HepG2 (cell line): ENCODE measurements at regions not wholly inside any gene's neighbourhood (a gene's known extent, or its start where the extent isn't known, plus 50 kb on each side); places are given as distances from the start of the nearest gene placed in this dataset.

Experiments
- ONECUT2 ChIP-seq: sonication (generic); formaldehyde crosslinking; IDR thresholded peaks from 2 replicates; pipeline ENCODE4 v1.4.0; 2020; ENCODE audit warnings: missing genetic modification reagents
- SALL2 ChIP-seq: sonication (generic); formaldehyde crosslinking; IDR thresholded peaks from 2 replicates; pipeline ENCODE4 v1.8.1; 2023; ENCODE audit warnings: mild to moderate bottlenecking, missing genetic modification reagents, inconsistent platforms
- ZNF24 ChIP-seq: fragments of 450-650 bp; IDR thresholded peaks from 2 replicates; pipeline ENCODE4 v1.6.1; 2017; ENCODE audit warnings: antibody characterized with exemption, mild to moderate bottlenecking
- ZNF747 ChIP-seq: sonication (generic); formaldehyde crosslinking; IDR thresholded peaks from 2 replicates; pipeline ENCODE4 v1.8.1; 2023; ENCODE audit warnings: missing genetic modification reagents, mild to moderate bottlenecking, borderline replicate concordance
- TF ChIP-seq, protein P1 (sequence below): sonication (generic); formaldehyde crosslinking; IDR thresholded peaks from 2 replicates; pipeline ENCODE4 v1.5.1; 2020; ENCODE audit warnings: mild to moderate bottlenecking, missing genetic modification reagents
- TF ChIP-seq, protein P2 (sequence below): sonication (generic); formaldehyde crosslinking; IDR thresholded peaks from 2 replicates; pipeline ENCODE4 v1.4.0; 2020; ENCODE audit warnings: missing genetic modification reagents
- TF ChIP-seq, protein P3 (sequence below): sonication (generic); formaldehyde crosslinking; IDR thresholded peaks from 2 replicates; pipeline ENCODE4 v1.4.0; 2020; ENCODE audit warnings: mild to moderate bottlenecking, missing genetic modification reagents, borderline replicate concordance
- TF ChIP-seq, protein P4 (sequence below): sonication (generic); formaldehyde crosslinking; IDR thresholded peaks from 2 replicates; pipeline ENCODE4 v1.4.0; 2020; ENCODE audit warnings: missing genetic modification reagents
- TF ChIP-seq, protein P5 (sequence below): sonication (generic); formaldehyde crosslinking; IDR thresholded peaks from 2 replicates; pipeline ENCODE4 v1.4.0; 2020; ENCODE audit warnings: missing genetic modification reagents; ENCODE audit errors: not compliant biosample characterization
- TF ChIP-seq, protein P6 (sequence below): sonication (generic); formaldehyde crosslinking; IDR thresholded peaks from 2 replicates; pipeline ENCODE4 v1.9.0; 2021; ENCODE audit warnings: mild to moderate bottlenecking, missing genetic modification reagents

DNA sequence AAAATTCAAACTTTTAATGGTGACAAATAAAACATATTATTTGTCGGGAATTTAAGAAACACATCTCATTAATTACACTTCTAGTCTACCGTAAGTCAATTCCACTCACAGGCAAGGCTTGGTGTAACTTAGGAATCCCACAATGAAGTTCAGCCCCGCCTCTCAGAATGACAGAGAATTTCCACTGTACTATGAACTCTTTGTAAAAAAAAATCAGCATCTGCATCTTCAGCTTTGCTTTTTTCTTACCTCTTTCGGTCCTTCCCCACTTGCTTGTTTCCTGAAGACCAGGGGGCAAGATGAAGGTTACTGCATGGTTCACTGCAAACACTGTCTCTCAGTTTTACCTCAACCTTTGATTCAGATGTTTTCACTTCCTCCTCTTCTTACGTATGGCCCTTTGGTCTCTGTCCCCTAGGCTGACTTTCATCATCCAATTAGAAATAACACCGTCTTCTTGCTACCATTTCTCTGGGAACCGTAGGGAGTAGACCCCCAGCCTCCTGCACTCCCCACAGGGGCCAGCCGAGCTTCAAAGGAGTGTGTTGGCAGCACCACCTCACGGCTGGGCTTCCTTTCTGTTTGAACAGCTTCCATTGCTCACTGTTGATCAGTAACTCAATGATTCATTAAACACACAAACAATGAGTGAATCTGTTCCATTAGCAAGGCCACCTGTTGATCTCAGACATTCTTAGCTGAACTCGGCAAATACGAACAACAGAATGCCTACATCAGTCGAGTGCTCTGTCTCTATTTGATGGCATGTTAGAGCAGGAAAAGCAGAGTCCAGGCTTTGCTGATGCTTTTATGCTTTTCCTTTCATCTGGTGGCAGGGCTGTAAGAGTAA lies 343.0 kb downstream of the BMP4 start (continued):
- TF ChIP-seq, protein P1, sequence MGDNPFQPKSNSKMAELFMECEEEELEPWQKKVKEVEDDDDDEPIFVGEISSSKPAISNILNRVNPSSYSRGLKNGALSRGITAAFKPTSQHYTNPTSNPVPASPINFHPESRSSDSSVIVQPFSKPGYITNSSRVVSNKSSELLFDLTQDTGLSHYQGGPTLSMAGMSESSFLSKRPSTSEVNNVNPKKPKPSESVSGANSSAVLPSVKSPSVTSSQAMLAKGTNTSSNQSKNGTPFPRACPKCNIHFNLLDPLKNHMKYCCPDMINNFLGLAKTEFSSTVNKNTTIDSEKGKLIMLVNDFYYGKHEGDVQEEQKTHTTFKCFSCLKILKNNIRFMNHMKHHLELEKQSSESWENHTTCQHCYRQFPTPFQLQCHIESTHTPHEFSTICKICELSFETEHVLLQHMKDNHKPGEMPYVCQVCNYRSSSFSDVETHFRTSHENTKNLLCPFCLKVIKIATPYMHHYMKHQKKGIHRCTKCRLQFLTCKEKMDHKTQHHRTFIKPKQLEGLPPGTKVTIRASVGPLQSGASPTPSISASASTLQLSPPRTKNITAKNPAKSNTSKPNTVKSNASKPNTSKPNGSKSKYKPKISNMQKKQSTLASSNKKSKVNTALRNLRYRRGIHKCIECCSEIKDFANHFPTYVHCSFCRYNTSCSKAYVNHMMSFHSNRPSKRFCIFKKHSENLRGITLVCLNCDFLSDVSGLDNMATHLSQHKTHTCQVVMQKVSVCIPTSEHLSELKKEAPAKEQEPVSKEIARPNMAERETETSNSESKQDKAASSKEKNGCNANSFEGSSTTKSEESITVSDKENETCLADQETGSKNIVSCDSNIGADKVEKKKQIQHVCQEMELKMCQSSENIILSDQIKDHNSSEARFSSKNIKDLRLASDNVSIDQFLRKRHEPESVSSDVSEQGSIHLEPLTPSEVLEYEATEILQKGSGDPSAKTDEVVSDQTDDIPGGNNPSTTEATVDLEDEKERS = peak; percentile 76
- TF ChIP-seq, protein P2, sequence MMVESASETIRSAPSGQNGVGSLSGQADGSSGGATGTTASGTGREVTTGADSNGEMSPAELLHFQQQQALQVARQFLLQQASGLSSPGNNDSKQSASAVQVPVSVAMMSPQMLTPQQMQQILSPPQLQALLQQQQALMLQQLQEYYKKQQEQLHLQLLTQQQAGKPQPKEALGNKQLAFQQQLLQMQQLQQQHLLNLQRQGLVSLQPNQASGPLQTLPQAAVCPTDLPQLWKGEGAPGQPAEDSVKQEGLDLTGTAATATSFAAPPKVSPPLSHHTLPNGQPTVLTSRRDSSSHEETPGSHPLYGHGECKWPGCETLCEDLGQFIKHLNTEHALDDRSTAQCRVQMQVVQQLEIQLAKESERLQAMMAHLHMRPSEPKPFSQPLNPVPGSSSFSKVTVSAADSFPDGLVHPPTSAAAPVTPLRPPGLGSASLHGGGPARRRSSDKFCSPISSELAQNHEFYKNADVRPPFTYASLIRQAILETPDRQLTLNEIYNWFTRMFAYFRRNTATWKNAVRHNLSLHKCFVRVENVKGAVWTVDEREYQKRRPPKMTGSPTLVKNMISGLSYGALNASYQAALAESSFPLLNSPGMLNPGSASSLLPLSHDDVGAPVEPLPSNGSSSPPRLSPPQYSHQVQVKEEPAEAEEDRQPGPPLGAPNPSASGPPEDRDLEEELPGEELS (CRISPR knock-in tag) = peak; percentile 98
- TF ChIP-seq, protein P3, sequence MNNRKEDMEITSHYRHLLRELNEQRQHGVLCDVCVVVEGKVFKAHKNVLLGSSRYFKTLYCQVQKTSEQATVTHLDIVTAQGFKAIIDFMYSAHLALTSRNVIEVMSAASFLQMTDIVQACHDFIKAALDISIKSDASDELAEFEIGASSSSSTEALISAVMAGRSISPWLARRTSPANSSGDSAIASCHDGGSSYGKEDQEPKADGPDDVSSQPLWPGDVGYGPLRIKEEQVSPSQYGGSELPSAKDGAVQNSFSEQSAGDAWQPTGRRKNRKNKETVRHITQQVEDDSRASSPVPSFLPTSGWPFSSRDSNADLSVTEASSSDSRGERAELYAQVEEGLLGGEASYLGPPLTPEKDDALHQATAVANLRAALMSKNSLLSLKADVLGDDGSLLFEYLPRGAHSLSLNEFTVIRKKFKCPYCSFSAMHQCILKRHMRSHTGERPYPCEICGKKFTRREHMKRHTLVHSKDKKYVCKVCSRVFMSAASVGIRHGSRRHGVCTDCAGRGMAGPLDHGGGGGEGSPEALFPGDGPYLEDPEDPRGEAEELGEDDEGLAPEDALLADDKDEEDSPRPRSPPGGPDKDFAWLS = 0 out of 2 replicates have a peak, but pooled peaks have one; percentile 36
- TF ChIP-seq, protein P4, sequence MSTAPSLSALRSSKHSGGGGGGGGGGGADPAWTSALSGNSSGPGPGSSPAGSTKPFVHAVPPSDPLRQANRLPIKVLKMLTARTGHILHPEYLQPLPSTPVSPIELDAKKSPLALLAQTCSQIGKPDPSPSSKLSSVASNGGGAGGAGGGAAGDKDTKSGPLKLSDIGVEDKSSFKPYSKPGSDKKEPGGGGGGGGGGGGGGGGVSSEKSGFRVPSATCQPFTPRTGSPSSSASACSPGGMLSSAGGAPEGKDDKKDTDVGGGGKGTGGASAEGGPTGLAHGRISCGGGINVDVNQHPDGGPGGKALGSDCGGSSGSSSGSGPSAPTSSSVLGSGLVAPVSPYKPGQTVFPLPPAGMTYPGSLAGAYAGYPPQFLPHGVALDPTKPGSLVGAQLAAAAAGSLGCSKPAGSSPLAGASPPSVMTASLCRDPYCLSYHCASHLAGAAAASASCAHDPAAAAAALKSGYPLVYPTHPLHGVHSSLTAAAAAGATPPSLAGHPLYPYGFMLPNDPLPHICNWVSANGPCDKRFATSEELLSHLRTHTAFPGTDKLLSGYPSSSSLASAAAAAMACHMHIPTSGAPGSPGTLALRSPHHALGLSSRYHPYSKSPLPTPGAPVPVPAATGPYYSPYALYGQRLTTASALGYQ (CRISPR knock-in tag) = peak; percentile 92
- TF ChIP-seq ONECUT2 = no peak
- TF ChIP-seq, protein P5, sequence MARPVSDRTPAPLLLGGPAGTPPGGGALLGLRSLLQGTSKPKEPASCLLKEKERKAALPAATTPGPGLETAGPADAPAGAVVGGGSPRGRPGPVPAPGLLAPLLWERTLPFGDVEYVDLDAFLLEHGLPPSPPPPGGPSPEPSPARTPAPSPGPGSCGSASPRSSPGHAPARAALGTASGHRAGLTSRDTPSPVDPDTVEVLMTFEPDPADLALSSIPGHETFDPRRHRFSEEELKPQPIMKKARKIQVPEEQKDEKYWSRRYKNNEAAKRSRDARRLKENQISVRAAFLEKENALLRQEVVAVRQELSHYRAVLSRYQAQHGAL = no peak
- TF ChIP-seq ZNF24 = no peak
- TF ChIP-seq, protein P6, sequence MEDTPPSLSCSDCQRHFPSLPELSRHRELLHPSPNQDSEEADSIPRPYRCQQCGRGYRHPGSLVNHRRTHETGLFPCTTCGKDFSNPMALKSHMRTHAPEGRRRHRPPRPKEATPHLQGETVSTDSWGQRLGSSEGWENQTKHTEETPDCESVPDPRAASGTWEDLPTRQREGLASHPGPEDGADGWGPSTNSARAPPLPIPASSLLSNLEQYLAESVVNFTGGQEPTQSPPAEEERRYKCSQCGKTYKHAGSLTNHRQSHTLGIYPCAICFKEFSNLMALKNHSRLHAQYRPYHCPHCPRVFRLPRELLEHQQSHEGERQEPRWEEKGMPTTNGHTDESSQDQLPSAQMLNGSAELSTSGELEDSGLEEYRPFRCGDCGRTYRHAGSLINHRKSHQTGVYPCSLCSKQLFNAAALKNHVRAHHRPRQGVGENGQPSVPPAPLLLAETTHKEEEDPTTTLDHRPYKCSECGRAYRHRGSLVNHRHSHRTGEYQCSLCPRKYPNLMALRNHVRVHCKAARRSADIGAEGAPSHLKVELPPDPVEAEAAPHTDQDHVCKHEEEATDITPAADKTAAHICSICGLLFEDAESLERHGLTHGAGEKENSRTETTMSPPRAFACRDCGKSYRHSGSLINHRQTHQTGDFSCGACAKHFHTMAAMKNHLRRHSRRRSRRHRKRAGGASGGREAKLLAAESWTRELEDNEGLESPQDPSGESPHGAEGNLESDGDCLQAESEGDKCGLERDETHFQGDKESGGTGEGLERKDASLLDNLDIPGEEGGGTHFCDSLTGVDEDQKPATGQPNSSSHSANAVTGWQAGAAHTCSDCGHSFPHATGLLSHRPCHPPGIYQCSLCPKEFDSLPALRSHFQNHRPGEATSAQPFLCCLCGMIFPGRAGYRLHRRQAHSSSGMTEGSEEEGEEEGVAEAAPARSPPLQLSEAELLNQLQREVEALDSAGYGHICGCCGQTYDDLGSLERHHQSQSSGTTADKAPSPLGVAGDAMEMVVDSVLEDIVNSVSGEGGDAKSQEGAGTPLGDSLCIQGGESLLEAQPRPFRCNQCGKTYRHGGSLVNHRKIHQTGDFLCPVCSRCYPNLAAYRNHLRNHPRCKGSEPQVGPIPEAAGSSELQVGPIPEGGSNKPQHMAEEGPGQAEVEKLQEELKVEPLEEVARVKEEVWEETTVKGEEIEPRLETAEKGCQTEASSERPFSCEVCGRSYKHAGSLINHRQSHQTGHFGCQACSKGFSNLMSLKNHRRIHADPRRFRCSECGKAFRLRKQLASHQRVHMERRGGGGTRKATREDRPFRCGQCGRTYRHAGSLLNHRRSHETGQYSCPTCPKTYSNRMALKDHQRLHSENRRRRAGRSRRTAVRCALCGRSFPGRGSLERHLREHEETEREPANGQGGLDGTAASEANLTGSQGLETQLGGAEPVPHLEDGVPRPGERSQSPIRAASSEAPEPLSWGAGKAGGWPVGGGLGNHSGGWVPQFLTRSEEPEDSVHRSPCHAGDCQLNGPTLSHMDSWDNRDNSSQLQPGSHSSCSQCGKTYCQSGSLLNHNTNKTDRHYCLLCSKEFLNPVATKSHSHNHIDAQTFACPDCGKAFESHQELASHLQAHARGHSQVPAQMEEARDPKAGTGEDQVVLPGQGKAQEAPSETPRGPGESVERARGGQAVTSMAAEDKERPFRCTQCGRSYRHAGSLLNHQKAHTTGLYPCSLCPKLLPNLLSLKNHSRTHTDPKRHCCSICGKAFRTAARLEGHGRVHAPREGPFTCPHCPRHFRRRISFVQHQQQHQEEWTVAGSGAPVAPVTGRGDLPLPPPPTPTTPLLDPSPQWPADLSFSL (CRISPR knock-in tag) = no peak
- peak; percentile 19; the same call in 1 of the 2 replicates for TF ChIP-seq SALL2 (CRISPR knock-in tag)
- peak; percentile 87; the same call in 1 of the 2 replicates for TF ChIP-seq ZNF747
